Transverse colon (tissue), 3 donors: ENCODE measurements at regions not wholly inside any gene's neighbourhood (a gene's known extent, or its start where the extent isn't known, plus 50 kb on each side); places are given as distances from the start of the nearest gene placed in this dataset.

Source experiments
- EP300 ChIP-seq: sonication (generic); formaldehyde crosslinking; IDR thresholded peaks from one replicate; pipeline ENCODE4 v1.6.1; 2017; ENCODE audit warnings: antibody characterized with exemption, low read depth
- TF ChIP-seq, protein P1 (sequence below), 5 experiments: fragments of 200-600 bp in 3 of 5; fragments of 450-650 bp in 2 of 5; sonication (generic) in 3 of 5; IDR thresholded peaks; 1 replicate in 2 of 5; 2 replicates in 3 of 5; pipeline ENCODE4 v1.5.1; 2016 to 2017; ENCODE audit warnings: antibody characterized with exemption in 5 of 5, inconsistent platforms in 3 of 5, mild to moderate bottlenecking in 2 of 5, moderate library complexity in 1 of 5

DNA sequence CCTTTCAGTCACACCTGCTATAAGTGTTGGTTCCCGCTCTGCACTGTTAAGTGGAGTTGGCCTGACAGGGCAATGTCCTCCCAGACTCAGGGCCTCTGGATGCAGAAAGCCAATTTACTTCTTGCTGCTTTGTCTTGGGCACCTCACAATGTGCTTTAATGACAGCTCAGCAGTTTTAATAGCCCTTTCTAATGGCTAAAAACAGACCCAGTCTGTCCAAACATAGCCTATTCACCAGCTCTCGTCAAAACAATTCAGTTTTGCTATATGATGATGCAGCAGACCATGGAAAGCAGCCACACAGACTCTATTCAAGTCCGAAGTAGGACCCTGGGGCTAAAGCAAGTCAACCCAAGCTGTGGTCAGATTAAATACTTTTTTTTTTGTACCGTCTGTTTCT, 529.1 kb upstream of the SEMA6A start:
- no peak for TF ChIP-seq EP300
- TF ChIP-seq, protein P1, sequence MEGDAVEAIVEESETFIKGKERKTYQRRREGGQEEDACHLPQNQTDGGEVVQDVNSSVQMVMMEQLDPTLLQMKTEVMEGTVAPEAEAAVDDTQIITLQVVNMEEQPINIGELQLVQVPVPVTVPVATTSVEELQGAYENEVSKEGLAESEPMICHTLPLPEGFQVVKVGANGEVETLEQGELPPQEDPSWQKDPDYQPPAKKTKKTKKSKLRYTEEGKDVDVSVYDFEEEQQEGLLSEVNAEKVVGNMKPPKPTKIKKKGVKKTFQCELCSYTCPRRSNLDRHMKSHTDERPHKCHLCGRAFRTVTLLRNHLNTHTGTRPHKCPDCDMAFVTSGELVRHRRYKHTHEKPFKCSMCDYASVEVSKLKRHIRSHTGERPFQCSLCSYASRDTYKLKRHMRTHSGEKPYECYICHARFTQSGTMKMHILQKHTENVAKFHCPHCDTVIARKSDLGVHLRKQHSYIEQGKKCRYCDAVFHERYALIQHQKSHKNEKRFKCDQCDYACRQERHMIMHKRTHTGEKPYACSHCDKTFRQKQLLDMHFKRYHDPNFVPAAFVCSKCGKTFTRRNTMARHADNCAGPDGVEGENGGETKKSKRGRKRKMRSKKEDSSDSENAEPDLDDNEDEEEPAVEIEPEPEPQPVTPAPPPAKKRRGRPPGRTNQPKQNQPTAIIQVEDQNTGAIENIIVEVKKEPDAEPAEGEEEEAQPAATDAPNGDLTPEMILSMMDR (IDR thresholded peaks at IDR 0.05): no peak
